HEK293 (cell line): ENCODE measurements at regions not wholly inside any gene's neighbourhood (a gene's known extent, or its start where the extent isn't known, plus 50 kb on each side); places are given as distances from the start of the nearest gene placed in this dataset.

Experiments
- CTCF ChIA-PET: fragments of 350-600 bp; formaldehyde crosslinking; extraction: SDS; loops from one replicate; lab custom pipeline; 2021; ENCODE audit warnings: antibody characterized with exemption; lab: Yijun Ruan, JAX
- POLR2A ChIA-PET: fragments of 300-600 bp; formaldehyde crosslinking; extraction: SDS; loops from one replicate; lab custom pipeline; 2020; ENCODE audit warnings: antibody characterized with exemption, inconsistent platforms; lab: Yijun Ruan, JAX
- H3K27ac ChIP-seq: fragments of 200-500 bp; sonication (Bioruptor generic); 2 replicates; pipeline ENCODE4 v1.5.1; 2014; ENCODE audit warnings: low read depth, low read length, control low read depth, inconsistent platforms; ENCODE audit errors: extremely low read depth
- H3K36me3 ChIP-seq, 2 experiments: fragments of 200-500 bp in 1 of 2; sonication (Bioruptor generic) in 1 of 2; 1 replicate in 1 of 2; 2 replicates in 1 of 2; pipeline ENCODE4 v1.5.1; 2014 to 2017; ENCODE audit warnings: inconsistent platforms in 2 of 2, low read length in 2 of 2; ENCODE audit not compliant: control insufficient read depth in 2 of 2, insufficient read depth in 1 of 2
- H3K4me1 ChIP-seq: fragments of 200-500 bp; sonication (Bioruptor generic); 2 replicates; pipeline ENCODE4 v1.5.1; 2014; ENCODE audit warnings: mild to moderate bottlenecking, low read length, inconsistent platforms; ENCODE audit not compliant: control insufficient read depth, insufficient read depth
- H3K4me3 ChIP-seq: 2 replicates; pipeline ENCODE4 v1.5.1; 2011; ENCODE audit warnings: low read depth, mild to moderate bottlenecking, control low read depth, low read length, moderate library complexity
- H3K9me3 ChIP-seq: fragments of 200-500 bp; sonication (Bioruptor generic); 2 replicates; pipeline ENCODE4 v1.5.1; 2014; ENCODE audit warnings: low read depth, low read length, inconsistent platforms; ENCODE audit not compliant: control insufficient read depth, insufficient read depth
- GLI2 ChIP-seq: fragments of 450-650 bp; formaldehyde crosslinking; IDR thresholded peaks from 2 replicates; pipeline ENCODE4; 2017; ENCODE audit warnings: missing biosample characterization, missing genetic modification characterization, low read depth, borderline replicate concordance
- HOXA7 ChIP-seq: sonication (generic); formaldehyde crosslinking; IDR thresholded peaks from 2 replicates; pipeline ENCODE4 v1.8.1; 2022; ENCODE audit warnings: missing genetic modification reagents, borderline replicate concordance
- KLF7 ChIP-seq: fragments of 450-650 bp; formaldehyde crosslinking; IDR thresholded peaks from 2 replicates; pipeline ENCODE4 v1.5.1; 2016; ENCODE audit warnings: missing biosample characterization, missing genetic modification characterization, borderline replicate concordance
- SCRT1 ChIP-seq: fragments of 450-650 bp; formaldehyde crosslinking; IDR thresholded peaks from 2 replicates; pipeline ENCODE4 v1.5.1; 2016; ENCODE audit warnings: missing biosample characterization, missing genetic modification characterization, borderline replicate concordance
- TCF7L2 ChIP-seq: IDR thresholded peaks from 2 replicates; pipeline ENCODE4 v1.6.1; 2011; ENCODE audit warnings: low read depth, mild to moderate bottlenecking, inconsistent platforms, low read length, moderate library complexity, borderline replicate concordance
- YY1 ChIP-seq: fragments of 450-650 bp; formaldehyde crosslinking; IDR thresholded peaks from 2 replicates; pipeline ENCODE4 v1.5.1; 2018; ENCODE audit warnings: missing biosample characterization, missing genetic modification characterization
- ZBTB17 ChIP-seq: fragments of 450-650 bp; formaldehyde crosslinking; IDR thresholded peaks from 2 replicates; pipeline ENCODE4 v1.5.1; 2016; ENCODE audit warnings: missing biosample characterization, missing genetic modification characterization
- ZFHX2 ChIP-seq: fragments of 450-650 bp; formaldehyde crosslinking; conservative IDR thresholded peaks from 2 replicates; pipeline ENCODE4 v1.5.1; 2016; ENCODE audit warnings: missing biosample characterization, missing genetic modification characterization
- ZNF132 ChIP-seq: fragments of 450-650 bp; formaldehyde crosslinking; IDR thresholded peaks from 2 replicates; pipeline ENCODE4 v1.5.1; 2017; ENCODE audit warnings: missing biosample characterization, missing genetic modification characterization, borderline replicate concordance
- ZNF157 ChIP-seq: fragments of 450-650 bp; formaldehyde crosslinking; IDR thresholded peaks from 2 replicates; pipeline ENCODE4 v1.5.1; 2016; ENCODE audit warnings: missing biosample characterization, missing genetic modification characterization
- ZNF174 ChIP-seq: fragments of 450-650 bp; formaldehyde crosslinking; IDR thresholded peaks from 2 replicates; pipeline ENCODE4 v1.5.0; 2017; ENCODE audit warnings: missing biosample characterization, mild to moderate bottlenecking, missing genetic modification characterization
- ZNF211 ChIP-seq: fragments of 450-650 bp; formaldehyde crosslinking; IDR thresholded peaks from 2 replicates; pipeline ENCODE4 v1.5.1; 2016; ENCODE audit warnings: low read depth, missing biosample characterization, missing genetic modification characterization
- ZNF266 ChIP-seq: fragments of 450-650 bp; formaldehyde crosslinking; IDR thresholded peaks from 2 replicates; pipeline ENCODE4 v1.5.1; 2016; ENCODE audit warnings: missing biosample characterization, missing genetic modification characterization, low read depth
- ZNF292 ChIP-seq: fragments of 450-650 bp; formaldehyde crosslinking; IDR thresholded peaks from 2 replicates; pipeline ENCODE4 v1.5.1; 2016; ENCODE audit warnings: low read depth, missing biosample characterization, missing genetic modification characterization, borderline replicate concordance
- ZNF324 ChIP-seq: fragments of 450-650 bp; formaldehyde crosslinking; IDR thresholded peaks from 2 replicates; pipeline ENCODE4 v1.5.1; 2016; ENCODE audit warnings: missing biosample characterization, missing genetic modification characterization
- ZNF558 ChIP-seq: fragments of 450-650 bp; formaldehyde crosslinking; IDR thresholded peaks from 2 replicates; pipeline ENCODE4 v1.5.1; 2016; ENCODE audit warnings: missing biosample characterization, missing genetic modification characterization
- ZNF621 ChIP-seq: fragments of 450-650 bp; formaldehyde crosslinking; IDR thresholded peaks from 2 replicates; pipeline ENCODE4 v1.5.1; 2017; ENCODE audit warnings: missing biosample characterization, missing genetic modification characterization
- ZNF623 ChIP-seq: fragments of 450-650 bp; formaldehyde crosslinking; IDR thresholded peaks from 2 replicates; pipeline ENCODE4 v1.5.1; 2016; ENCODE audit warnings: missing biosample characterization, missing genetic modification characterization
- ZNF645 ChIP-seq: fragments of 450-650 bp; formaldehyde crosslinking; IDR thresholded peaks from 2 replicates; pipeline ENCODE4; 2016; ENCODE audit warnings: missing biosample characterization, missing genetic modification characterization
- ZNF701 ChIP-seq: fragments of 450-650 bp; formaldehyde crosslinking; IDR thresholded peaks from 2 replicates; pipeline ENCODE4 v1.5.1; 2016; ENCODE audit warnings: missing biosample characterization, missing genetic modification characterization
- ZNF777 ChIP-seq: fragments of 450-650 bp; formaldehyde crosslinking; IDR thresholded peaks from 2 replicates; pipeline ENCODE4 v1.5.1; 2017; ENCODE audit warnings: missing biosample characterization, missing genetic modification characterization, borderline replicate concordance
- ZNF792 ChIP-seq: fragments of 450-650 bp; formaldehyde crosslinking; IDR thresholded peaks from 2 replicates; pipeline ENCODE4 v1.5.1; 2016; ENCODE audit warnings: missing biosample characterization, missing genetic modification characterization
- ZXDB ChIP-seq: fragments of 450-650 bp; formaldehyde crosslinking; IDR thresholded peaks from 2 replicates; pipeline ENCODE4 v1.5.1; 2016; ENCODE audit warnings: missing biosample characterization, missing genetic modification characterization
- TF ChIP-seq, protein P1 (sequence below): fragments of 450-650 bp; IDR thresholded peaks from 2 replicates; pipeline ENCODE4 v1.5.1; 2018; ENCODE audit warnings: missing biosample characterization, missing genetic modification characterization
- TF ChIP-seq, protein P2 (sequence below): fragments of 450-650 bp; formaldehyde crosslinking; IDR thresholded peaks from 2 replicates; pipeline ENCODE4 v1.5.1; 2017; ENCODE audit warnings: missing biosample characterization, missing genetic modification characterization
- TF ChIP-seq, protein P3 (sequence below): fragments of 450-650 bp; formaldehyde crosslinking; IDR thresholded peaks from 2 replicates; pipeline ENCODE4 v1.5.1; 2016; ENCODE audit warnings: missing biosample characterization, missing genetic modification characterization

DNA sequence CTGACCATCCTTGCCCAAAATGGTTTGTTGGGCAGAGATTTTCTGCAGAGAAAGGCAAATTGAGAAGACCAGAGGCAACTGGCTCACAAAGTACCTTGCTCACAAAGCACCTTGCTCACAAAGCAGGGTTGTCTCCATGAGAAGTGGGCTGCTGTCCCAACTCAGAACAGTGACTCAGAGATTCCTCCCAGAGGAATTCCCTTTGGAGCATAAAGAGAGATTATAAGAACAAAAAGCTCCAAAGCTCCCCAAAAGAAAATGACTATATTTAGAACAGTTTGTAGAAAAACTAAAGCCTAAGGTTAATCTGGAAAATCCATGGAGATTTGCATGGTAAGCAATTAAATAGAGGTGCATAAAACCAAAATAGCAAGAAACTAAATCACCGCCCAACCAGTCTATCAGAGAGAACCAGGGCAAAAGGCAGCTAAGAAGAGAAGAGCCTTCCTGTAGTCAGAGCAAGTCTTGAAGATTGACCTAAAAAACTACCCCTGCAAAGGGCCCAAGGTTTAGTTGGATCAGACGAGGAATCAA lies 731.4 kb downstream of the FAT4 start (continued):
- TF ChIP-seq ZNF792: no peak

DNA sequence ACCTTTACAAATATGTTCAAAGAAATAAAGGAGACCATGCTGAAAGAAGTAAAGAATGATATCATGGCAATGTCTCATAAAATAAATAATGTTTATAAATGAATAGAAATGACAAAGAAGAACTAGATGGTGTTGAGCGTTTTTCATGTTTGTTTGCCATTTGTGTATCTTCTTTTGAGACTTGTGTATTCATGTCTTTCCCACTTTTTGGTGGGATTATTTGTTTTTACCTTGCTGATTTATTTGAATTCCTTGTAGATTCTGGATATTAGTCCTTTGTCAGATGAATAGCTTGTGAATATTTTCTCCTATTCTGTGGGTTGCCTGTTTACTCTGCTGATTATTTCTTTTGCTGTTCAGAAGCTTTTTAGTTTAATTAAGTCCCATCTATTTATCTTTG lies 732.4 kb downstream of the FAT4 start:
- Histone ChIP-seq H3K9me3 (no peaks in the 10 kb centered on the region), H3K4me3 (no peak overlapping the region), H3K4me1 (no peaks in the 10 kb centered on the region), H3K36me3 (no peaks in the 10 kb centered on the region), H3K27ac (no peak overlapping the region)
- TF ChIP-seq ZNF211 (tag by site-specific recombination) (no peak), ZNF558 (tag by site-specific recombination) (peak; percentile 91; the same call in 1 of the 2 replicates), ZNF623 (tag by site-specific recombination) (no peak), ZNF266 (no peak), HOXA7 (no peak)
- ChIA-PET CTCF (no interaction called here), POLR2A (no interaction called here)

GRCh38 chr4:126051689-126052424 lies 737.1 kb downstream of the FAT4 start:
- CTCF ChIA-PET: interaction anchor here (0.5 kb wide), 1 partner anchor 428 kb away, joined by 3 read pairs; no protein-coding TSS in a partner anchor
- Histone ChIP-seq H3K27ac (no peak overlapping the region), H3K36me3 (no peaks in the 10 kb centered on the region), H3K4me3 (no peak overlapping the region), H3K4me1 (no peaks in the 10 kb centered on the region), H3K9me3 (no peaks in the 10 kb centered on the region)
- TF ChIP-seq ZNF621 (tag by site-specific recombination): no peak
- TF ChIP-seq ZFHX2: no peak
- TF ChIP-seq ZNF157: no peak
- no peak for TF ChIP-seq ZBTB17 (tag by site-specific recombination)
- no peak for TF ChIP-seq ZNF777 (tag by site-specific recombination)
- TF ChIP-seq, protein P1, sequence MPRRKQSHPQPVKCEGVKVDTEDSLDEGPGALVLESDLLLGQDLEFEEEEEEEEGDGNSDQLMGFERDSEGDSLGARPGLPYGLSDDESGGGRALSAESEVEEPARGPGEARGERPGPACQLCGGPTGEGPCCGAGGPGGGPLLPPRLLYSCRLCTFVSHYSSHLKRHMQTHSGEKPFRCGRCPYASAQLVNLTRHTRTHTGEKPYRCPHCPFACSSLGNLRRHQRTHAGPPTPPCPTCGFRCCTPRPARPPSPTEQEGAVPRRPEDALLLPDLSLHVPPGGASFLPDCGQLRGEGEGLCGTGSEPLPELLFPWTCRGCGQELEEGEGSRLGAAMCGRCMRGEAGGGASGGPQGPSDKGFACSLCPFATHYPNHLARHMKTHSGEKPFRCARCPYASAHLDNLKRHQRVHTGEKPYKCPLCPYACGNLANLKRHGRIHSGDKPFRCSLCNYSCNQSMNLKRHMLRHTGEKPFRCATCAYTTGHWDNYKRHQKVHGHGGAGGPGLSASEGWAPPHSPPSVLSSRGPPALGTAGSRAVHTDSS: no peak
- TF ChIP-seq YY1 (tag by site-specific recombination): no peak
- TF ChIP-seq TCF7L2: no peak
- TF ChIP-seq, protein P2, sequence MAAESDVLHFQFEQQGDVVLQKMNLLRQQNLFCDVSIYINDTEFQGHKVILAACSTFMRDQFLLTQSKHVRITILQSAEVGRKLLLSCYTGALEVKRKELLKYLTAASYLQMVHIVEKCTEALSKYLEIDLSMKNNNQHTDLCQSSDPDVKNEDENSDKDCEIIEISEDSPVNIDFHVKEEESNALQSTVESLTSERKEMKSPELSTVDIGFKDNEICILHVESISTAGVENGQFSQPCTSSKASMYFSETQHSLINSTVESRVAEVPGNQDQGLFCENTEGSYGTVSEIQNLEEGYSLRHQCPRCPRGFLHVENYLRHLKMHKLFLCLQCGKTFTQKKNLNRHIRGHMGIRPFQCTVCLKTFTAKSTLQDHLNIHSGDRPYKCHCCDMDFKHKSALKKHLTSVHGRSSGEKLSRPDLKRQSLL (tag by site-specific recombination): no peak
- POLR2A ChIA-PET: no interaction called here

DNA sequence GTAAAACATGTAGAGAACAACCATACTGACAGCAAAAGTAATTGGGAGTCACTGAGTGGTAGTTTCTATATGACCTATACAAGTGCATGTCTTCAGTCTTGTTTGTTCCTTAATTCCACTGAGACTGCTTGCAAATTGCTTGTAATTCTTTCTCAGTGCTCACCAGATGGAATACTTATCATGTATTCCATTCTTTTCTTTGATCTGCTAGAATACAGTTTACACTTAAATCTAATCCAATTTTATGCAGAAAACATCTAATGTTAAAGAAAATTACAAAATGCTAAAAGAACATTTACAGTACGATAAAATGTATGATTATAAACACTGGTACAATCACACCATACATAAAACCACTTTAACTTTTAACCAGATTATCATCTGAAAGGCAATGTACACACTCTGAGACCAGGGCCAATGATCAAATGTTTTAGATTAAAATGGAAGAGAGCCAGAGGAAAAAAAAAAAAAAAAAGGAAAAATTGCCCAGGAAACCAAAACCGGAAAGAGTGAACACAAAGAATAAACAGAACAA lies 741.4 kb downstream of the FAT4 start:
- Histone ChIP-seq H3K4me3 (no peak overlapping the region), H3K4me1 (no peaks in the 10 kb centered on the region), H3K36me3 (no peaks in the 10 kb centered on the region), H3K9me3 (no peaks in the 10 kb centered on the region), H3K27ac (no peak overlapping the region)
- CTCF ChIA-PET: no interaction called here
- POLR2A ChIA-PET: no interaction called here
- TF ChIP-seq SCRT1 (no peak), KLF7 (tag by site-specific recombination) (no peak), GLI2 (tag by site-specific recombination) (no peak), ZNF132 (tag by site-specific recombination) (no peak), ZNF701 (tag by site-specific recombination) (no peak), ZXDB (tag by site-specific recombination) (no peak), ZNF324 (tag by site-specific recombination) (no peak), ZNF292 (tag by site-specific recombination) (no peak), ZNF174 (tag by site-specific recombination) (no peak), ZNF645 (tag by site-specific recombination) (no peak)
- TF ChIP-seq, protein P3, sequence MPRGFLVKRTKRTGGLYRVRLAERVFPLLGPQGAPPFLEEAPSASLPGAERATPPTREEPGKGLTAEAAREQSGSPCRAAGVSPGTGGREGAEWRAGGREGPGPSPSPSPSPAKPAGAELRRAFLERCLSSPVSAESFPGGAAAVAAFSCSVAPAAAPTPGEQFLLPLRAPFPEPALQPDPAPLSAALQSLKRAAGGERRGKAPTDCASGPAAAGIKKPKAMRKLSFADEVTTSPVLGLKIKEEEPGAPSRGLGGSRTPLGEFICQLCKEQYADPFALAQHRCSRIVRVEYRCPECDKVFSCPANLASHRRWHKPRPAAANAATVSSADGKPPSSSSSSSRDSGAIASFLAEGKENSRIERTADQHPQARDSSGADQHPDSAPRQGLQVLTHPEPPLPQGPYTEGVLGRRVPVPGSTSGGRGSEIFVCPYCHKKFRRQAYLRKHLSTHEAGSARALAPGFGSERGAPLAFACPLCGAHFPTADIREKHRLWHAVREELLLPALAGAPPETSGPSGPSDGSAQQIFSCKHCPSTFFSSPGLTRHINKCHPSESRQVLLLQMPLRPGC (tag by site-specific recombination): no peak
